ENCODE measurements at regions not wholly inside any gene's neighbourhood (a gene's known extent, or its start where the extent isn't known, plus 50 kb on each side); places are given as distances from the start of the nearest gene placed in this dataset.

DNA sequence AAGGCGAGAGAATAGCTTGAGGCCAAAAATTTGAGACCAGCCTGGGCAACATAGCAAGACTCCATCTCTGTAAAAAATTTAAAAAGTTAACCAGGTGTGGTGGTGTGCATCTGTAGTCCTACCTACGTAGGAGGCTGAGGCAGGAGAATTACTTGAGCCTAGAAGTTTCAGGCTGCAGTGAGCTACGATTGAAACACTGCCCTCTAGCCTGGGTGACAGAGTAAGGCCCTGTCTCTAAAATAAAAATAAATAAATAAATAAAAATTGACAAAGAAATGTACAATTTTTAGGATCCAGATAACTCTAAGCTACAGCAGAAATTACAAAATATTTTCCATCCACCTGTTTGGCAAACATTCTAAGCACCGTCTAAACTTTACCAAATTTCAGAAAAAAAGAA, 941.0 kb upstream of the ADGRB3 start:
- no peak for TF ChIP-seq TAF1 (IDR thresholded peaks at IDR 0.05; ENCODE audit: low read depth)
- no peak for TF ChIP-seq RAD21 (IDR thresholded peaks at IDR 0.05; ENCODE audit: low read depth)
- no peak for TF ChIP-seq REST (IDR thresholded peaks at IDR 0.05; ENCODE audit: low read depth)
- no peak for TF ChIP-seq MAX (IDR thresholded peaks at IDR 0.05)
- no peak for TF ChIP-seq CEBPB (IDR thresholded peaks at IDR 0.05)
- TF ChIP-seq TCF12 (IDR thresholded peaks at IDR 0.05; ENCODE audit: low read depth): no peak
- TF ChIP-seq EP300 (IDR thresholded peaks at IDR 0.05; ENCODE audit: borderline replicate concordance): no peak
- no peak for TF ChIP-seq FOXM1 (IDR thresholded peaks at IDR 0.05; ENCODE audit: borderline replicate concordance, low read depth)
- TF ChIP-seq EGR1 (IDR thresholded peaks at IDR 0.05): no peak
